Activated CD4-positive, alpha-beta T cell treated with anti-CD3 and anti-CD28 coated beads, Interleukin-2, amount 10 ng/mL, durations not matched to agents 7 days and 5 days (primary cell): ENCODE measurements at regions not wholly inside any gene's neighbourhood (a gene's known extent, or its start where the extent isn't known, plus 50 kb on each side); places are given as distances from the start of the nearest gene placed in this dataset.
"Not testable (repeated sequence)": the region's sequence is repeated elsewhere in the genome, so short reads cannot be mapped to it uniquely, and the experiment has no call there.

Experiments
- CTCF ChIA-PET: fragments of 350-600 bp; sonication (Branson Sonifier 250); formaldehyde crosslinking; loops from one replicate; lab custom pipeline; 2021; ENCODE audit warnings: antibody characterized with exemption; lab: Charles Lee
- POLR2A ChIA-PET: fragments of 350-600 bp; sonication (Branson Sonifier 250); formaldehyde crosslinking; loops from one replicate; lab custom pipeline; 2021; ENCODE audit warnings: antibody characterized with exemption; lab: Charles Lee
- DNase-seq: peaks from one replicate; pipeline ENCODE4 v3.0.0-alpha.2; 2020
- H3K27ac Mint-ChIP-seq: one replicate; pipeline ENCODE4 v1.8.0; 2021; ENCODE audit warnings: mild to moderate bottlenecking, moderate library complexity, mixed read lengths
- H3K27me3 Mint-ChIP-seq: one replicate; pipeline ENCODE4 v1.8.0; 2021; ENCODE audit warnings: mixed read lengths
- H3K36me3 Mint-ChIP-seq: one replicate; pipeline ENCODE4 v1.8.0; 2021; ENCODE audit warnings: low read depth, mixed read lengths
- H3K4me1 Mint-ChIP-seq: one replicate; pipeline ENCODE4 v1.8.0; 2021; ENCODE audit warnings: mixed read lengths
- H3K4me3 Mint-ChIP-seq: one replicate; pipeline ENCODE4 v1.8.0; 2021; ENCODE audit warnings: mild to moderate bottlenecking, moderate library complexity, mixed read lengths
- H3K9me3 Mint-ChIP-seq: one replicate; pipeline ENCODE4 v1.8.0; 2021; ENCODE audit warnings: mixed read lengths

DNA sequence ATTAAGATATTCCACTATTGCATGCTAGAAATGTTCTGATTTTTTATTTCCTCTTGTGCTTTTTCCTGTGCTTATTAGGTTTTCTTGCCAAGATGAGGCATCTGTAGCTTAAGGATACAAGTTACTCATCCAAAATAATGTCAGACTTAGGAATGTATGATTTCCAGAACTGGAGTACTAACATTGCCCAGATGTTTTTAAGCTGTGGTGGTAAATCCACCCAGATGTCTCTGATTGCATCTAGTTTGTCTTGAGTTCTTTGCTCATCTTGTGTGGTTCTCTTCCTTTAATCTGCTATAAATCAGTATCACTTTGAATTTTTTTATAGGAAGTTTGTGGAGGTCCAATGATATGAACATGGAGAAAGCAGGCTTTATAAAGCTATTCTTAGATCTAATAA, 337.5 kb upstream of the ZNF608 start:
- no peaks in the 10 kb centered on the region for H3K9me3 Mint-ChIP-seq
- H3K4me3 Mint-ChIP-seq = no peak overlapping the region
- POLR2A ChIA-PET = no interaction called here
- no peaks in the 10 kb centered on the region for H3K4me1 Mint-ChIP-seq
- H3K36me3 Mint-ChIP-seq = no peaks in the 10 kb centered on the region
- CTCF ChIA-PET = interaction anchor here (0.9 kb wide), 1 partner anchor 12 kb away, joined by 3 read pairs; no protein-coding TSS in a partner anchor
- no peaks in the 10 kb centered on the region for H3K27me3 Mint-ChIP-seq
- no peak overlapping the region for H3K27ac Mint-ChIP-seq
- no peak for DNase-seq

DNA sequence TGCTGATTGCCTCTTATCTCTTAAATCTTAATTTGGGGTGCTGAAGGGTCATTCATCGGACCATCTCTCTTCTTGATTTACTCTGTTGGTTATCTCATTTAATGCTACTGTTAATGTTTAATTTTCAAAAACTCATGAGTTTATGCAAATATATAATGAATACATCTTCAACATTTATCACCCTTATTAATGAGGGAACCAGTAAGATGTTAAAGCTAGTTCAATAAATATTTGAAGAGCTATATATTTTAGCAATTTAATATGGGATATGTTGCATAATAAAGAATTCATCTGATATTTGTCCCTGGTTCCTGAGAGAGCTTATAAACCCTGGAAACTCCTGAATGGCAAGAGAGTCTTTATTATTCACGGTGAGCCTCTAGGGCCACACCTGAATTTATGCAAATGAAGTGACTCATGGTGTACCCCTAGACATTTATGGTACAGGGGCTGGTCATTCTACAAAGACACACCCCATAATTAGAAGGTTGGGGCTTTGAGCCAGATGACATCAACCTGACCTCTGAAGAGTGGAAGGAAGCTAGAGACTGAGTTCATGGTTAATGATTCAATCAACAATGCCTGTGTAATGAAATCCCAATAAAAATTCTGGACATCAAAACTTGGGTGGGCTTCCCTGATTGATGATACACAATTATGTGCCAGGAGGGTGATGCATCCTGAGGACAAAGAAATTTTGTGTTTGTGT, 339.5 kb upstream of the ZNF608 start:
- Mint-ChIP-seq H3K4me3 (no peak overlapping the region), H3K27me3 (no peaks in the 10 kb centered on the region), H3K27ac (no peak overlapping the region), H3K4me1 (no peaks in the 10 kb centered on the region), H3K36me3 (no peaks in the 10 kb centered on the region), H3K9me3 (peaks cover 2% of the 10 kb centered on the region)
- no peak for DNase-seq
- ChIA-PET POLR2A (no interaction called here), CTCF (interaction anchor here (0.7 kb wide), 1 partner anchor 38 kb away, joined by 3 read pairs; no protein-coding TSS in a partner anchor)

DNA sequence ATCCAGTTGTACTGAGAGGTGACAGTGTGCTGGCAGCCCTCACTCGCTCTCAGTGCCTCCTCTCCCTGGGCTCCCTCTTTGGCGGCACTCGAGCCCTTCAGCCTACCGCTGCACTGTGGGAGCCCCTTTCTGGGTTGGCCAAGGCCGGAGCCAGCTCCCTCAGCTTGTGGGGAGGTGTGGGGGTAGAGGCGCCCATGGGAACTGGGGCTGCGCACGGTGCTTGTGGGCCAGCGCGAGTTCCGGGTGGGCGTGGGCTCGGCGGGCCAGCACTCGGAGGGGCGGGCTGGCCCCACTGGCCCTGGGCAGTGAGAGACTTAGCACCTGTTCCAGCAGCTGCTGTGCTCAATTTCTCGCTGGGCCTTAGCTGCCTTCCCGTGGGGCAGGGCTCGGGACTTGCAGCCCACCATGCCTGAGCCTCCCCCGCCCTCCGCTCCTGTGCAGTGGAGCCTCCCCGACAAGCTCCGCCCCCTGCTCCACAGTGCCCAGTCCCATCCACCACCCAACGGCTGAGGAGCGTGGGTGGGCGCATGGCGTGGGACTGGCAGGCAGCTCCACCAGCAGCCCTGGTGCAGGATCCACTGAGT, 342.2 kb upstream of the ZNF608 start:
- Mint-ChIP-seq H3K4me3 (no peak overlapping the region), H3K27ac (no peak overlapping the region), H3K36me3 (no peaks in the 10 kb centered on the region), H3K4me1 (no peaks in the 10 kb centered on the region), H3K9me3 (peaks cover 2% of the 10 kb centered on the region), H3K27me3 (no peaks in the 10 kb centered on the region)
- POLR2A ChIA-PET = no interaction called here
- CTCF ChIA-PET = no interaction called here
- no peak for DNase-seq

DNA sequence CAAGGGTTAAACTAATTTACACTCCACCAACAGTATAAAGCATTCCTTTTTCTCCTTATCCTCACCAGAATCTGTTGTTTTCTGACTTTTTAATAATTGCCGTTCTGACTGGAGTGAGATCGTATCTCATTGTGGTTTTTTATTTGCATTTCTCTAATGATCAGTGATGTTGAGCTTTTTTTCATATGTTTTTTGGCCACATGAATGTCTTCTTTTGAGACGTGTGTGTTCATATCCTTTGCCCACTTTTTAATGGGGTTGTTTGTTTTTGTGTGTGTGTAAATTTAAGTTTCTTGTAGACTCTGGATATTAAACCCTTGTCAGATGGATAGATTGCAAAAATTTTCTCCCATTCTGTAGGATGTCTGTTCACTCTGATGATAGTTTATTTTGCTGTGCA, 345.7 kb upstream of the ZNF608 start:
- H3K4me1 Mint-ChIP-seq, H3K27me3 Mint-ChIP-seq, H3K9me3 Mint-ChIP-seq, CTCF ChIA-PET, H3K4me3 Mint-ChIP-seq, DNase-seq, H3K27ac Mint-ChIP-seq, POLR2A ChIA-PET, H3K36me3 Mint-ChIP-seq: not testable (repeated sequence)

DNA sequence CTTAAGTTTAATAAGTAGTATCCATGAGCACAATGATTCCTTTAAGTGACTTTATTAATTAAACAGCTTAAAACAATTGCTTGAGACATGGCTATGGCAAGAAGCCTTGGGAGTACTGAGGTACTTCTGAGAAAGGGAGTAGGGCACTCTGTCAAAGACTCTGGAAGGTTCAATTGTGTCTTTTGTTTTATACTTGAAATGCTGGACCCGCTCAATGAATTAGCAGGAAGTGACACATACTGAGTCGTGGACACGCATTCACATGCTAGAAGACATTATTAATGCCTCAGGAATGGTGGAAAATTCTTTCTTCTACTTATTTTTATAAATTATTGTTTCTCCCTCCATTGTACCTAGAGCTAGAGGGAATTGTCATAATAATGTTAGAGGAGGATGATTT, 347.3 kb upstream of the ZNF608 start:
- Mint-ChIP-seq H3K4me1 (no peaks in the 10 kb centered on the region), H3K4me3 (no peak overlapping the region), H3K36me3 (no peaks in the 10 kb centered on the region), H3K27ac (no peak overlapping the region), H3K27me3 (no peaks in the 10 kb centered on the region), H3K9me3 (peaks cover 2% of the 10 kb centered on the region)
- DNase-seq = no peak
- POLR2A ChIA-PET = no interaction called here
- CTCF ChIA-PET = no interaction called here

DNA sequence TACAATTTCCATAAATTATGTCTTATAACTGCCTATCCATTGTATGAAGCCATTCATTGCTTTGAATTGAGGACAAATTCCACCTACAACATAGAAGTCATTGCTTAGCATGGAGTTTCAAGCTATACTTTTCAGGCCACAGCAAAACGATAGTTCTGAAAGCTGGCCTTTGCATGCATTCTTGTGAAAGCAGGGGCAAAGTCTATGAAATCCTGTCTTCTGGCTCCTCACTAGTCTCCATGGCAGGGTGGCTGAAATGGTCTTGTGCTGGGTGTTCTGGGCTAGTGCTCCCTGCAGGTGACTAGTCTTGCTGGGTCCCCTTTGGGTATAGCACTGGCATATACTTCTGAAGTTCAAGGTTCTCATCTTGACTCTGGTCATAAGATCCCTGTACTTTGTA, 353.9 kb upstream of the ZNF608 start:
- POLR2A ChIA-PET = no interaction called here
- CTCF ChIA-PET = no interaction called here
- no peak for DNase-seq

DNA sequence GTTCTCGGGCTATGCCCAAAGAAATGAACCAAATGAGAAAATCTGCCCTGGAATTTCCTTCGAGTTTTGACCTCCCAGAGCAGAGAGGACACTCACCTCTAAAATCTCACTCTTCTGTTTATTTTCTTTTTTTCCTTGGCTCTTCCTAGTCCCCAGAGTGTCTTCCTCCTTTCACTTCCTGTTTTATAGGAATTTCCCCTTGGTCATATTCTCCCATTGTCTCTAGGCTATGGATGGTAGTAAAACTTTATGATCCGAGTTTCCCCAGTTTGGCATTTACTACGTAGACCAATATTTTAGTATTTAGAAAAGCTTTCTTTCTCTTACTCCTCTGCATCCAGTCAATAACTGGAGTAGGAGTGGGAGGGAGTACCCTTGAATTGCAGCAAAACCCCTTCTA, 354.5 kb upstream of the ZNF608 start:
- no peak for DNase-seq
- ChIA-PET POLR2A (no interaction called here), CTCF (no interaction called here)
- no peak overlapping the region for H3K4me3 Mint-ChIP-seq
- no peak overlapping the region for H3K27ac Mint-ChIP-seq
- H3K4me1 Mint-ChIP-seq = no peaks in the 10 kb centered on the region
- no peaks in the 10 kb centered on the region for H3K27me3 Mint-ChIP-seq
- H3K36me3 Mint-ChIP-seq = no peaks in the 10 kb centered on the region
- no peaks in the 10 kb centered on the region for H3K9me3 Mint-ChIP-seq

More for the DNA sequence above, 353.9 kb upstream of the ZNF608 start:
- no peaks in the 10 kb centered on the region for H3K36me3 Mint-ChIP-seq
- H3K4me3 Mint-ChIP-seq = no peak overlapping the region
- no peaks in the 10 kb centered on the region for H3K9me3 Mint-ChIP-seq
- no peaks in the 10 kb centered on the region for H3K4me1 Mint-ChIP-seq
- H3K27me3 Mint-ChIP-seq = no peaks in the 10 kb centered on the region
- no peak overlapping the region for H3K27ac Mint-ChIP-seq

DNA sequence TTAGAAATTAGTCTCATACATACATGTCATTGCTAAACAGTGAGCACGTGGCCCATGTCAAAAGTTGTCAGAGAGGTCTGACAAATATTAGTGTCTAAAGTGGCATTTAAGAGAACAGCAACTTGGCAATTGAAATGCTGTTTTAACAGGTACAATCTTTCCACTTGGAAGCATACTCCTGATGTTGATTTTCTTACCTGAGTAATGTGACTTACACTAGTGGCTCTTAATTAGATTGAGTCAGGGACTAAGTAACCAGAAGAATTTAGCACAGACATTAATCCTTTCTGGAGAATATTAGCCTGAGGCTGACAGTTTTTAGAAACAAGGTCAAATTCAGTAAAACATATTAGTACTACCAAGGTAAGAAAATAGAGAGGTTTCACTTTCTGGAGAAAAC, 357.0 kb upstream of the ZNF608 start:
- Mint-ChIP-seq H3K4me1 (no peaks in the 10 kb centered on the region), H3K27ac (no peak overlapping the region), H3K9me3 (no peaks in the 10 kb centered on the region), H3K4me3 (no peak overlapping the region), H3K27me3 (no peaks in the 10 kb centered on the region), H3K36me3 (no peaks in the 10 kb centered on the region)
- DNase-seq = no peak
- CTCF ChIA-PET = no interaction called here
- POLR2A ChIA-PET = no interaction called here

DNA sequence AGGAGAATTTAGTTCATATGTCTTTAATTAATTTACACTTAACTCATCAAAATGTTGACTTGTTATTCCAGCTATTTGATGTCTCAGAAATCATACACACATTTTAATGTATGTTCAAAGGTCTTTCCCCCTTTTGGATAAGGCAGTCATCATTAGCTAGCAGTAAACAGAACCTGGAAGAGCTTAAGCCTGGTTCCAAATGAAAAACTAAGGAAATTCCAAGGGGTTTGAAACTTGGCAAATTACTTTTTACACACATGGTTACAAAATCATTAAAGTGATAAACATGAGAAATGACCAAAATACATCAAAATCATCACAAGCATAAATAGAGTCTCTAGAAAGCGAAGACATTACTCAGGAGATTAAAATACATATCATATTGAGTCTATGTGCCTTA, 359.8 kb upstream of the ZNF608 start:
- Mint-ChIP-seq H3K4me3 (no peak overlapping the region), H3K36me3 (no peaks in the 10 kb centered on the region), H3K4me1 (no peaks in the 10 kb centered on the region), H3K9me3 (no peaks in the 10 kb centered on the region), H3K27ac (no peak overlapping the region), H3K27me3 (no peaks in the 10 kb centered on the region)
- POLR2A ChIA-PET = no interaction called here
- no peak for DNase-seq
- CTCF ChIA-PET = no interaction called here

DNA sequence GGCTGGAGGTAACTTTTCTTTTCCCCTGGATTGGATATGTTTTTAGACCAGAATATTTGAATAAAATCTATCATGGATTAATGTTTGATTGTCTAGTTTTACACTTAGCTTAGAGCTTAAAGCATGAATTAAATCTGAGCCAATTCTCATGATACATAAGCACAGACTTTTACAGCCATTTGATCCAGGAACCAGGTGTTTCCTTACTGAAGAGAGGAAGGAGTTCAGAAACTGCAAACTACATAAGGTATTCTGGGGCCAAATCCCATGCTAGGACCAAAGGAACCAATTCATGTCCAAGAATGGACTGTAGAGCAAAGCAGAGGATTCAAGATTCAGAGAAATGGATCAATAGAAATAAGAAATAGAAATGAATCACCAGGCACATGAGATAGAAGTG, 360.4 kb upstream of the ZNF608 start:
- DNase-seq = no peak
- ChIA-PET POLR2A (no interaction called here), CTCF (no interaction called here)
- Mint-ChIP-seq H3K4me1 (no peaks in the 10 kb centered on the region), H3K9me3 (no peaks in the 10 kb centered on the region), H3K4me3 (no peak overlapping the region), H3K36me3 (no peaks in the 10 kb centered on the region), H3K27ac (no peak overlapping the region), H3K27me3 (no peaks in the 10 kb centered on the region)

DNA sequence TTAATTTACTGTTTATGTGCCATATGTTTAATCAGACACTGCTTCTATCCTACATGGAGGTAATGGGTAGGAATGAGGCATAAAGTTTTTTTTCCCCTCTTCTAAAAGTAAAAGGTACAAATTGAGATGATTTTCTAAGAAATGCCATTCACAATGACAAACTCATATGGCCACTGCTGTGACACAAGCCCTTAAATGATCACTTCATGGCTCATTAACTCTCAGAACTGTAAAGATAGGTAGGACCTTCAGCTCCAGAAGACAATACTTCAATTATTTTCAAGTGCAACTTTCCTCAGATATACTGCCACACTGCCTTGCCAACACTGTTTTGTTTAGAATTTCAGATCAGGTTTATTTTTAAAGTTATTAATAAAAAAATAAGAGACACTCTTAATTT, 362.9 kb upstream of the ZNF608 start:
- Mint-ChIP-seq H3K9me3 (no peaks in the 10 kb centered on the region), H3K36me3 (no peaks in the 10 kb centered on the region), H3K4me1 (no peaks in the 10 kb centered on the region), H3K27ac (no peak overlapping the region), H3K4me3 (no peak overlapping the region), H3K27me3 (no peaks in the 10 kb centered on the region)
- ChIA-PET CTCF (no interaction called here), POLR2A (no interaction called here)
- no peak for DNase-seq

DNA sequence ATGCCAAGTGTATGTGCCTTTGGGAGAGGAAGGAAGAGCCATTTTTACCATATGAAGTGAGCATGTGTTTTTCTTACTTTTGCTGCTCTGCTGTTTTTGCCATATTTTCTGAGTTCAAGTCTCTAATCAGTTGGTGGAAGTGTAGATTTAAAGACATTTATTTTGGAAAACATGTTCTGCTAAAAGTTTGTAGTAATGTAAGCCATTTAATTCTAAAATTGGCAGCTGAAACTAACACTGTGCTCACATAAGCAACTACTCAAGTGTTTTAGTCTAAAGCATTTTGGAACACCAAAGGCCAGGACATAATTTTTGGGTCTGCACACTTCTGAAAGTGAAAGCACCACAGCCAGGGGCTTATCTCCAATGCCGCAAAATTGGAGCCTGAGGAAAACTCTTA, 363.4 kb upstream of the ZNF608 start:
- no peaks in the 10 kb centered on the region for H3K9me3 Mint-ChIP-seq
- no peaks in the 10 kb centered on the region for H3K36me3 Mint-ChIP-seq
- no peaks in the 10 kb centered on the region for H3K4me1 Mint-ChIP-seq
- H3K4me3 Mint-ChIP-seq = no peak overlapping the region
- no peaks in the 10 kb centered on the region for H3K27me3 Mint-ChIP-seq
- ChIA-PET CTCF (no interaction called here), POLR2A (no interaction called here)
- no peak overlapping the region for H3K27ac Mint-ChIP-seq
- DNase-seq = no peak

DNA sequence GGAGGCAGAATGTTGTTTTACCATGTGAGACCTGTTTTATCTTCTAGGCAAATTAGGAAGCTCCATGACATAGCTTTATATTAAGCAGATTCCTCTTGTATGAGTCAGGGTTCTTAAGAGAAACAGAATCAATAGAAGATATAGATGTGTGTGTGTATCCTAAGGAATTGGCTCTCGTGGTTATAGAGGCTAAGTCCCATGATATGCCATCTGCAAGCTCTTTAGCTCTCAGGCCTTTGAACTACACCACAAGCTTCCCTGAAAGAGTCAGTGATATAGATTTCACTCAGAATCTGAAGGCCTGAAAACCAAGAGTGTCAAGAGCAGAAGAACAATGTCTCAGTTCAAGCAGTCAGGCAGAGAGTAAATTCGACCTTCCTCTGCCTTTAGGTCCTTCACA, 365.8 kb upstream of the ZNF608 start:
- H3K36me3 Mint-ChIP-seq = no peaks in the 10 kb centered on the region
- no peak overlapping the region for H3K27ac Mint-ChIP-seq
- no peaks in the 10 kb centered on the region for H3K4me1 Mint-ChIP-seq
- no peak for DNase-seq
- ChIA-PET CTCF (no interaction called here), POLR2A (no interaction called here)
- no peak overlapping the region for H3K4me3 Mint-ChIP-seq
- no peaks in the 10 kb centered on the region for H3K27me3 Mint-ChIP-seq
- no peaks in the 10 kb centered on the region for H3K9me3 Mint-ChIP-seq

DNA sequence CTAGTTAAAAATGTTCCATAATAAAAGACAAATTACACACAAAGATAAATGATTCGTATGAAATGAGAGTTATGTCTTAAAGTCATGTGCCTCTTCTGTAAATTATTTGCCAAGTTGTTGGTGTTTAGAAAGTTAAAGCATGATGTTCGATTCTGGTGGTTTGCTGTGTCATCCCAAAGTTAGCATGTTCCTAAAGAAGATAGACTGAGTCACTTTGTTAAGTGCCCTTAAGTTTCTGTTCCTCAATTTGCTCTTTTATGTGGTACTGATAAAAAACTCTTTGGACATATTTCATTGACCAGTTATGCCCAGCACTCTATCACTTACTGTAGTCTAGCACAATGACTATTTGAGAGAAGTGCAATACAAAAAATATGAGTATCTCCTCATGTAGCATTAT, 366.9 kb upstream of the ZNF608 start:
- Mint-ChIP-seq H3K9me3 (no peaks in the 10 kb centered on the region), H3K4me1 (no peaks in the 10 kb centered on the region), H3K36me3 (no peaks in the 10 kb centered on the region), H3K27ac (no peak overlapping the region), H3K27me3 (no peaks in the 10 kb centered on the region), H3K4me3 (no peak overlapping the region)
- DNase-seq = no peak
- POLR2A ChIA-PET = no interaction called here
- CTCF ChIA-PET = no interaction called here
